VCaP (cell line): ENCODE measurements at regions not wholly inside any gene's neighbourhood (a gene's known extent, or its start where the extent isn't known, plus 50 kb on each side); places are given as distances from the start of the nearest gene placed in this dataset.

ENCODE experiments used
- H3K27ac ChIP-seq: fragments of 450-650 bp; 2 replicates; pipeline ENCODE4 v1.5.1; 2017
- CTCF ChIP-seq: fragments of 450-650 bp; conservative IDR thresholded peaks from 2 replicates; pipeline ENCODE4 v1.5.1; 2017; ENCODE audit warnings: mild to moderate bottlenecking, moderate library complexity

GRCh38 chr5:88540471-88541115 is 271.9 kb upstream of the TMEM161B start:
- TF ChIP-seq CTCF, result no peak
- no peak overlapping the region for H3K27ac ChIP-seq

- TF ChIP-seq CTCF, result no peak
- H3K27ac ChIP-seq, result no peak overlapping the region
Observed at GRCh38 chr5:88539693-88540365, 271.2 kb upstream of the TMEM161B start.

- no peak for TF ChIP-seq CTCF
- no peak overlapping the region for H3K27ac ChIP-seq
Observed at GRCh38 chr5:88539026-88539425, 270.4 kb upstream of the TMEM161B start.

GRCh38 chr5:88536146-88536545 is 267.5 kb upstream of the TMEM161B start:
- no peak for TF ChIP-seq CTCF
- no peak overlapping the region for H3K27ac ChIP-seq

- TF ChIP-seq CTCF, result no peak
- no peak overlapping the region for H3K27ac ChIP-seq
Observed at GRCh38 chr5:88524941-88525340, 256.3 kb upstream of the TMEM161B start.

GRCh38 chr5:88519066-88519465 is 250.4 kb upstream of the TMEM161B start:
- TF ChIP-seq CTCF, result no peak
- H3K27ac ChIP-seq, result no peak overlapping the region

- TF ChIP-seq CTCF, result no peak
- H3K27ac ChIP-seq, result no peak overlapping the region
Observed at GRCh38 chr5:88518131-88519016, 249.7 kb upstream of the TMEM161B start.
